ENCODE measurements at regions not wholly inside any gene's neighbourhood (a gene's known extent, or its start where the extent isn't known, plus 50 kb on each side); places are given as distances from the start of the nearest gene placed in this dataset.
A peak's percentile ranks its signal among the peaks of the same experiment; 100 is the strongest.
"Not testable (repeated sequence)": the region's sequence is repeated elsewhere in the genome, so short reads cannot be mapped to it uniquely, and the experiment has no call there.

DNA sequence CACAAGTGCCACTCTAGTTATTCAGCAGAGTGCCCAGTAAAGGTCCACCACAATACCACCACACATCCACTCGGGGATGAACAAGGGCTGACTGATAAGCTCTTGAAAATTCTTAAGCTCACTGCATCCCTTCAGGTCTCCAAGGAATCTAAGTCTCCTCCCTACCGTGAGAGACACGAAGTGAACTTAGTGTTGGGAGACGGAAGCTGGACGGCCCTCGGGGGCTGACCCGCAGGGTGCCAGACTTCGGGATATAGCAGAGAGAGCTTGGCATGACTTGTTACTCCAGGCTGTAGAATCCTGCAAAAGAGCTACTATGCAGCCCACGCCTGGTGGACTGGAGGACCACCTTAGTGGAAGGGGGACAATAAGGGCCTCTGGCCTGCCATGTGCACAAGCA is 75.1 kb downstream of the LYZL1 start:
- in situ Hi-C loops (cut with MboI; ENCODE audit: low pct_unique_long_range_greater_than_20kb, low sequenced_read_pairs); DNase-seq: not testable (repeated sequence)

DNA sequence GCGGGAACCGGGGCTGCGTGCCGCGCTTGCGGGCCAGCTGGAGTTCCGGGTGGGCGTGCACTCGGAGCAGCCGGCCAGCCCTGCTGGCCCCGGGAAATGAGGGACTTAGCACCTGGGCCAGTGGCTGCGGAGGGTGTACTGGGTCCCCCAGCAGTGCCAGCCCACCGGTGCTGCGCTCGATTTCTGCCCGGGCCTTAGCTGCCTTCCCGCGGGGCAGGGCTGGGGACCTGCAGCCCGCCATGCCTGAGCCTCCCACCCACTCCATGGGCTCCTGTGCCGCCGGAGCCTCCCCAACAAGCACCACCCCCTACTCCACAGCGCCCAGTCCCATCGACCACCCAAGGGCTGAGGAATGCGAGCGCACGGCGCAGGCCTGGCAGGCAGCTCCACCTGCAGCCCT is 77.3 kb downstream of the LYZL1 start:
- DNase-seq; in situ Hi-C loops (cut with MboI; ENCODE audit: low pct_unique_long_range_greater_than_20kb, low sequenced_read_pairs): not testable (repeated sequence)

DNA sequence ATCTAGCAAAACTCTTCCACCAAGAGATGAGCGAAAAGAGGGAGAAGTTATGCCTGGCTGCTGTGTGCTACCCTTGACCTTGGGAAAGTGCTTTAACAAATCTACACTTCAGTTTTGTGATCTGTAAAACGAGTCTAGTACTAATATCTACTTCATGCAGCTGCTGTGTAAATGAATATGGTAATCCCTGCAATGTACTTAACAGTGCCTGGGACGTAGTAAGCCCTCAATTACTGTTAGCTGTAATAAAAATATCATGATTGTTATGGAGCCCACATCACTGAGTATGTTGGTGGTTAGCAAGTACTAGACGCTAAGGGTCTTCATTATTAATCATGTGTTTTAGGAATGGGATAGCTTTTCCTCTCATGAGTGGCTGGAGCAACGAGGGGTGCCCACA is 80.5 kb downstream of the LYZL1 start:
- in situ Hi-C loops (cut with MboI; ENCODE audit: low pct_unique_long_range_greater_than_20kb, low sequenced_read_pairs): no loop called here
- no peak for DNase-seq

DNA sequence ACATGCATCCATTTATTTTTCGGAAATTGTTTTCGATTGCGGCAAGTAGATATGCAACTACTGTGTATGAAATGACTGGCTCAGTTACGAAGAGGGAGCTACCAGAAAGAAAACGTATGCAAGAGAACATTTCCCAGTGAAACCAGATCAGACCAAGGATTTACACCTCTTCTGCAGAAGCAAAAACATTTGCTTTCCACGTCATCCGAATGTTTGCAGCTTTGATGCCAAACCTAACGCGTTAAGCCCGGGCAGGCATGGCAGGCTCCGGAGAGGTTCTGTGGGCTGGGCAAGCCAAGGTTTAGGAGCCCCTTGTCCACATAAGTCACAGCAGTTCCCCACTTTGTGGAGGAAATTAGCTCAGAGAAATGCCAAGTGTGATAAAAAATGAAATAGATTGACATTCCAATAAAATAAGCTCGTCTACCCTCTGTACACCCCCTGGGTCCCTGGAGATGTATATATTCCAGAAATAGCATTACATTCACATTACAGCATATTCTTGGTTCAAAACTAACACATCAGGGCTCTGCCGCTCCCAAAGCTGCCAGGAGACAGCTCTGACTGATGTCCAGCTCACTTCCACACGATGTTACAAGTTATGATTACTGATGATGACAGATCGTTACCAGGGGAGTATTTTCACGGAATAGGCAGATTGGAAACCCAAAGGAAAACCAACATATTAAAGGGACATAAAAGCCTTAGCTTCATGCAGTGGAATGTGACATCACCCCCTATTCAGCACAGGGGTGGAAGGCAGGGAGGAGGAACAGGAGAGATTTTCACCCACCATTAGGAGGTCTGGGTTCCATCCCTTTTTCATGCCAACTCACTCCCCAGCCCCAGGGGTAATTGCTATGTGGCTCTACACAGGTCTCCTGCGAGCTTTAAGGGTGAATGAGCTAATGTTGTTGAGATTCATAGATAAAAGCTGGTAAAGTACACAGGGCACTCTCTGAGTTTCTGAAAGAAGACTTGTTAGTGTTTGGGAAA is 81.5 kb downstream of the LYZL1 start:
- DNase-seq: no peak
- in situ Hi-C loops (cut with MboI; ENCODE audit: low pct_unique_long_range_greater_than_20kb, low sequenced_read_pairs): no loop called here

DNA sequence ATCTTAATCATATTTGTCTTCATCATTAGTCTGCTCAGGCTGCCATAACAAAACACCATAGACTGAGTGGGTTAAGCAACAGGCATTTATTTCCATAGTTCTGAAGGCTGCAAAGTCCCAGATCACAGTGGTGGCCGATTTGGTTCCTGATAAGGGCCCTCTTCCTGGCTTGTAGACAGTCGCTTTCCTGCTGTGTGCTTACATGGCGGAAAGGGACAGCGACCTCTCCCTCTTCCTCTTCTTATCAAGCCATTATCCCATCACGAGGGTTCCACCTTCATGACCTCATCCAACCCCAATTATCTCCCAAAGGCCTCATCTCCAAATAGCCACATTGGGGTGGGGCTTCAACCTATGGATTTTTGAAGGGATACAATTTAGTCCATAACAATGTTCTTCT is 84.0 kb downstream of the LYZL1 start:
- no peak for DNase-seq

DNA sequence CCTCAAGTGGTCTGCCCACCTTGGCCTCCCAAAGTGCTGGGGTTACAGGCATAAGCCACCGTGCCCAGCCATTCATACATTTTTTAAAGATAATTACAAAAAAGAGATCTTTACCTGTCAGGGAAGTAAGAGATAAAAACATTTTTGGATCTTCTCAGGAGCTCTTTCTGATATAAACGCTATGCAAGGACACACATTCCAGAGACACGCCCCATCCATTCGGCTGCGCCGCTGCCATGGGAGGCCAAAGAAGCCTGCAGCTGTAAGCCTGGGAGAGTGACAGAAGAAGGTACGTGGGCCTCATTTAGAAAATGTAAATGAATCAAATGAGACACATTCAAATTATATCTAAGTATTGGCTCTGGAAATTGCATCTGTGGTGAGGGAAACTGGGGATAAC is 85.3 kb downstream of the LYZL1 start:
- in situ Hi-C loops (cut with MboI; ENCODE audit: low pct_unique_long_range_greater_than_20kb, low sequenced_read_pairs): no loop called here
- DNase-seq: no peak

More for the DNA sequence above, 84.0 kb downstream of the LYZL1 start:
- in situ Hi-C loops (cut with MboI; ENCODE audit: low pct_unique_long_range_greater_than_20kb, low sequenced_read_pairs): no loop called here

DNA sequence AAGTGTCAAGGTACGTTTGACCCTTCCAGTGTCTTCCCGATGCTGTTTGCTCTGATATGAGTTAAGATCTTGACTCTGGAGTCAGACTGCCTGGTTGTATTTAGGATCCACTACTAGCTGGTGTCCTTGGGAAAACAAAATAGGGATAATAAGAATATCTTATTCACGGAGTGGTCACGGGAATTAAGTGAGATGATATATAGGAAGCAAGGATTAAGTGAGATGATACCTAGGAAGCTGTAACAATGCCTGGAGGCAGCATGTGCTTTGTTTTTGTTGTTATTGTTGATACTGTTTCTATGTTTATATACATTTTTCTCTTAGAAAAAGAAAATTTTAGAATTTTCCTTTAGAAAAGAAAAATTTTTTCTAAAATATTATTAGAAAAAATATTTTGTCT is 87.0 kb downstream of the LYZL1 start:
- in situ Hi-C loops (cut with MboI; ENCODE audit: low pct_unique_long_range_greater_than_20kb, low sequenced_read_pairs): no loop called here
- DNase-seq: no peak

DNA sequence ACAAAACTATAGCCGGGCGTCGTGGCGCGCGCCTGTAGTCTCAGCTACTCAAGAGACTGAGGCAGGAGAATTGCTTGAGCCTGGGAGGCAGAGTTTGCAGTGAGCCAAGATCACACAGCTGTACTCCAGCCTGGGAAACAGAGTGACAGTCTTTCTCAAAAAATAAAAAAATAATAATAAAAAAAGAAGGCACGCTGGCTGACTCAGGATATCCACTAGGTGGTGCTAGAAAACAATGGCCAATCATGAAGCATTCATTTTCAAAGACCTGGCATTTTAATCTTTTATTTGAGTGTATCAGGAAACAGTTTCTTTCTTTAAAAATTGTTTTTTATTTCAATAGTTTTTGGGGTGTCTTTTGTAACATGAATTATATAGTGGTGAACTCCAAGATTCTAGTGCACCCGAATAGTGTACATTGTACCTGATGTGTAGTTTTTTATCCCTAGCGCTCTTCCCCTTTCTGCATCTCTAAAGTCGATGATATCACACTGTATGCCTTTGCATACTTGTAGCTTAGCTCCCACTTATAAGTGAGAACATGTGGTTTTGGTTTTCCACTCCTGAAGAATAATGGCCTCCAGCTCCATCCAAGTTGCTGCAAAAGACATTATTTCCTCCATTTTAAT is 88.6 kb downstream of the LYZL1 start:
- in situ Hi-C loops (cut with MboI; ENCODE audit: low pct_unique_long_range_greater_than_20kb, low sequenced_read_pairs): no loop called here
- DNase-seq: peak; percentile 44

DNA sequence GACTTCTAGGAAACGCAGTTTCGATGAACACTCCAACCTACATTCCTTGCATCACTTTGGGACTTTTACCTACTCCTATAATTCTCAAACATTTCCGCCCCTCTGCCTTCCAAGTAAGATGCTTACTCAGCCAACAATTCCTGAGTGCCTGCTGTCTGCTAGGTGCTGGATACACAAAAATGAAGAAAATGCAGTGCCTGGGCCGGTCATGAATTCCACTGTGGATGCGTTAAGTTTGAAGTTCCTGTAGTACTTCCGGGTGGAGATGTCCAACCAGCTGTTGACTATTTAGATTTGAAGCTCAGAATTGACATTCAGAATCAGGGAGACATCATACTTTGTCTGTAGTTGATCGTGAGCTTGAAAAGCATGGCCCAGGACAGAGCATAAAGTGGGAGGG is 89.2 kb downstream of the LYZL1 start:
- no peak for DNase-seq
- in situ Hi-C loops (cut with MboI; ENCODE audit: low pct_unique_long_range_greater_than_20kb, low sequenced_read_pairs): no loop called here

DNA sequence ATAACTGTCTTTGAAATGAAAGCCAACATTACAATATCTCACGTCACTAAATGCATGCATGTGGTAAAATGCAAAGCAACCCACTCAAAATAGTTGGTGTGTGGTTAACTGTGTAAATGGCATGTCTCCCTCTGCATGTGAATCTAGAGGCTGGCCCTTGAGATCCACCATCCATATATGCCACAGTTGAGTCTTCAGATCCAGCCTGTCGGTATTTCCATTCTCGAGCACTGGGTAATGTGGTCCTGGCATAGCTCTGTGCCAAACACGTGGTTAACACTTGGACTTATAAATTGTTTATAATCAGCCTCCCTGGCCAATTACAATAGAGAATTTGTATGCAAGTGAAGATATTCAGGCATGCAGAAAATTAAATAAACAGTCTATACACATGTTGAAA is 90.3 kb downstream of the LYZL1 start:
- no peak for DNase-seq
- in situ Hi-C loops (cut with MboI; ENCODE audit: low pct_unique_long_range_greater_than_20kb, low sequenced_read_pairs): no loop called here

DNA sequence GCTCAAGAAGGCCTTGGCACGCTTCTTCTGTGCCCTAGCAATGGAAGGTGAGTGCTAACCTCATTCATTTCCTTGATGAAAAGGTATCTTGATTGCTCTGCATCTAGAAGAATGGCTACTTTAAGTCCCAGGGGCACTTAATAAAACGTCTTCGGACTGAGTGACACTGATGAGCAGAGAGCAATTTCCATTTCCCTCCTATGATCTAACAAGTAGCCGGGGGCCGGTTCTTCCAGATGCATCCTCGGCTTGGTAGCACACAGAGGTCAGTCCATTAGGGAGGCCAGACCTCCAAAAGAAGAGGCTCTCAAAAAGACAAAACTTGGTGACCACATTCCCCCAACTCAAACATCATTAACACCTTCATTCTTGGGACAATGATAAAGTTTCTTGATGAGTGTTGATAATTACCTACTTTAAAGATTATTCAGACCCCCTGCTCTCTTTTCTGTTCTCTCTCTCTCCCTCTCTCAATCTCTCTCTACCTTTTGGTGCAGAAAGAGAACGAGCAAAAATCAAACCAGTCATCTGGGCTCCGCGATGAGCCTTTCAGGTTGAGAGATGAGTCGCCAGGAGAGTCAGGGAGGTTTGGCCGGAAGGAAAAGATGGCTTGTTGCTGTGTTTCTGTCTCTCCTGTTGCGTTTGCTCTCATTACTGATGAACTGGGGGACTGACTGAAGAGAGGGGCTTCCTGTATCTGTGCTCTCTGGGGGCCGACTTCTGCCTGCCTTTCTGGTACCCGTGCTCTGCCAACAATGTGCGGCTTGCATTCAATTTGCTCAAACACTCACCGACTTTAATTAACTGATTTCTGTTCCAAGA is 91.1 kb downstream of the LYZL1 start:
- DNase-seq; in situ Hi-C loops (cut with MboI; ENCODE audit: low pct_unique_long_range_greater_than_20kb, low sequenced_read_pairs): not testable (repeated sequence)

DNA sequence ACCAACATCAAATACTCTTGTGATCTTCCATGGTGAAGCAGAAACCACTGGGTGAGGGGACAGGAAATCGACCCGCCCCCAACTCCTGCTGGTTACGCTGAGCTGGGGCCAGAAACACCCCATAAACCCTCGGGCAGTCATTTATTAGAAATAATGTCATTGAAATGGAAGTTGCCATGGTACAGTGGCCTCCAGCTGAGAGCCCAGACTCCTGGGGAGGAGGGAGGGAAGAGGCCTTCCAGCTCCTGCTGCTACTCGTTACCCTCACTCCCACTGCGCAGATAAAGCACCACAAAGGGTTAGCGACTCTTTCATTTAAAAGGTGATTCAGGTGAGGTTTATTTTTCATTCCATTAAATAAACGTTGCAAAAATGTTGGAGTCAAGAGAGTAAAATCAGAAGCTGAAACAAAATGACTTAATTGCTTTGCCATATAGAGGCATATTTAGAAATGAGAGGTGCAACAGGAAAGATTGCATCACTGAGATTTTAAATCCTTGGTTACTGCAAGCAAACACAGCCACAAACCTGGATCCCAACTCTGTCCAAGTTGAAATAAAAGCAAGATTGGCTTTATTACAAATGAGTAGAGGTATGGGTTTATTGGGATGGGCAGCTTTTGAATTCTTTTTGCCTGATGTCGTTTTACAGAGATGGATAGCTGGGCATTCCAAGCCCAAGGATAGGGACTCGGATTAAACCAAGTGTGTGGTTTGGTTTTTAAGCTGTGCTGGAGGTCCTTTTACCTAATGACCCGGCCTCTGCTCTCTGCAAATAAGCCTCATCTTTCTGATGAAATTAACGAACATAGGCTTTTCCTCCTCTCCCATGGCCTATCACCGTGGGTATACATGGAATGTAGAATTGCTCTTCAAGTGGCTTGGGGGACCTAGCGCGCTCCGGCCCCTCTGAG is 92.0 kb downstream of the LYZL1 start:
- DNase-seq; in situ Hi-C loops (cut with MboI; ENCODE audit: low pct_unique_long_range_greater_than_20kb, low sequenced_read_pairs): not testable (repeated sequence)

DNA sequence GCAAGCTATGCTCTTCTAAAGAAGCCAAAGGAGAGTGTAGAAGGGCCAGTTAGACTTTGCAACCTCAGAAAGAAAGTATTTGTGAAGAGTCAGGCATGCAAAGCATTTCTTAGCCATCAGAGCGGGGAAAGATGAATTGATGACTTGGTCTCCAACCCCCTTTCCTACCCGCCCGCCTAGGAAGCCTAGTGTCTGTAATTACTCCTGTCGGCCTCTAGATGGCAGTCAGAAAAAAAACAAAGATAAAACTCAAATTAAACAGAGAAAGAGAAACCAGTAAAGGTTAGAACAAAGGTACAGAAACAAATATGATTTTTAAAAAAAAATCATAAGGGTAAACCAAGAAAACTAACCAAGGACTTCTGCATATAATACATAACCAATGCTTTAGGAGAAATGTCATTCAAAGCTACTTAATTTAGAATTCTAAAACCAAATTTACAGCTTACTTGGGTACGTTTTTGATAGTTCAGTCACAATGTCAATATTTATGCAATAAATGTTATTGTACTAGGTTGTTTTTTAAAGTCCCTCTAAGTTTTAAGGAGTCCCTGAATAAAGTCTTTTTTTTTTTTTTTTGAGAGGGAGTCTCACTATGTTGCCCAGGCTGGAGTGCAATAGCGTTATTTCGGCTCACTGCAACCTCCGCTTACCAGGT is 97.6 kb downstream of the LYZL1 start:
- peak; percentile 63 for DNase-seq
- in situ Hi-C loops (cut with MboI; ENCODE audit: low pct_unique_long_range_greater_than_20kb, low sequenced_read_pairs): loop anchor here (5.0 kb wide), 1 partner anchor 1206 kb away; no protein-coding TSS in a partner anchor

DNA sequence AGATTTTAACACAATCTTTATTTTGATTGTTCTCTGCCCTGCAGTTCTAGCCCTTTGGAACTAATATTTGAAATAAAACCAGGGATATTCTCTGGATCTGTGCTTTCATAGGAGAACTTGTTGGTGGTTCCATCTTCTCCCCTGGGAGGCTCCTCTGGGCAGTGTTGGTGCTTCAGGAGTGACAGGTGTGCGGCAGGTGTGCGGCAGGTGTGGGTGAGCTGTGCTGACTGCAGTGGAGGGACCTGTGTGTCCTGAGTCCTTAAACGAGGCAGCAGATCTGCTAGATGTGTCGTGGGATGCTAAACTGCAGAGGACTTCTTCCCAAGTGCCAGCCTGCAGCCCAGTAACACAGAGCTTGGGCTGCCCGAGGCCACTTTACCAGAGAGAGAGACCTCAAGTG is 98.4 kb downstream of the LYZL1 start:
- DNase-seq: no peak
- in situ Hi-C loops (cut with MboI; ENCODE audit: low pct_unique_long_range_greater_than_20kb, low sequenced_read_pairs): loop anchor here (5.0 kb wide), 1 partner anchor 1205 kb away; no protein-coding TSS in a partner anchor

DNA sequence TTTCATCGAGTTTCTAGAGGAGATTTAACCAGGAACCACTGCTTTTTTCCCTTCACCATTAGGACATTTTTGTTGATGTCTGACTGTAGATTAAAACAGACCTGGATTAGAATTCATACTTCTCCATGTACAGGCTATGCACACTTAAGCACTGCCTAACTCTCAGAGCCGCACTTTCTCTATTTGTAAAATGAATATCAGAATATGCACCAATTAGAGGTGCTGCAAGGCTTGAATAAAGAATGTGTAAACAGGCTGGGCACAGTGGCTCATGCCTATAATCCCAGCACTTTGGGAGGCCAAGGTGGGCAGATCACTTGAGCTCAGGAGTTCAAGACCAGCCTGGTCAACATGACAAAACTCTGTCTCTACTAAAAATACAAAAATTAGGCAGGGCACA is 99.2 kb downstream of the LYZL1 start:
- in situ Hi-C loops (cut with MboI; ENCODE audit: low pct_unique_long_range_greater_than_20kb, low sequenced_read_pairs): loop anchor here (5.0 kb wide), 1 partner anchor 1204 kb away; no protein-coding TSS in a partner anchor
- not testable (repeated sequence) for DNase-seq

DNA sequence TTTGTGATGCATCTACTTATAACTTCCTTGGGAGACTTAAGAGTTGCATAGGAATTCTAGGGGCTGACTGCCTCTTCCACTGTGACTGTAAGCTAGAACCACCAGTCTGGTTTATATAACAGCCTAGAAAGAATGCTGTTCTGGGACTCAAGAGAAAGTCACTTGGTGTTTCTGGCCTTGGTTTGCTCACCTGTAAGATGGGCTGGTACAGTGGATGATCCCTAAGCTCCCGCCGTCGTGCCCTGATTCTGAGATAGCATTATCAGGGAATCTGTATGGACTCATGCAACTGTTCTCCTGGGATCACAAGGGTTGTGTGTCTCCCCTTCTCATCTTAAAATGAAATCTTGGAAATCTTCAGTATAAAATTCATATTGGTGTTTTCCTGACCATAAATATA is 100.6 kb downstream of the LYZL1 start:
- in situ Hi-C loops (cut with MboI; ENCODE audit: low pct_unique_long_range_greater_than_20kb, low sequenced_read_pairs): loop anchor here (5.0 kb wide), 1 partner anchor 1203 kb away; no protein-coding TSS in a partner anchor

DNA sequence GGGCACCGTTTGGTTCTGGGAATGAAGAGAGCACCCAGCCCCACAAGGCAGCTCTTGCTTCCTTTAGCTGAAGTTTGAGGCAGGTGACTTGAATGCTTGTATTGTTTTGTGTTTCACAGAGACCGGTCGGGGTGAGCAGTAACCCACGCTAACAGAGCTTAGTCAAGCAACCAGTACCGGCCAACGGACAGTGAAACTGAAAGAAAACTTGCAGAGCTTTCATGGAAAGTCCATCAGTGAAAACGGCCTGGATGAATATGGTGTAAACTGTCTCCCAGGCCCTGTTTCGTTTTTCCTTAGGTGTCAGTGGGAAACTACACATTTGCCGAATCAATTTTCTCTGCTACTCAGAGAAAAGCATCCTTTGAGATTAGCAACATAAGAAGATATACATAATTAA is 101.1 kb downstream of the LYZL1 start:
- in situ Hi-C loops (cut with MboI; ENCODE audit: low pct_unique_long_range_greater_than_20kb, low sequenced_read_pairs): loop anchor here (5.0 kb wide), 1 partner anchor 1202 kb away; no protein-coding TSS in a partner anchor

More for the DNA sequence above, 100.6 kb downstream of the LYZL1 start:
- DNase-seq: no peak

More for the DNA sequence above, 101.1 kb downstream of the LYZL1 start:
- DNase-seq: no peak
